H1 (cell line): ENCODE measurements at regions not wholly inside any gene's neighbourhood (a gene's known extent, or its start where the extent isn't known, plus 50 kb on each side); places are given as distances from the start of the nearest gene placed in this dataset.

ENCODE experiments used
- POLR2A ChIP-seq, 2 experiments: IDR thresholded peaks; 1 replicate in 1 of 2; 2 replicates in 1 of 2; pipeline ENCODE4 v1.6.1; 2011; ENCODE audit warnings: low read depth in 2 of 2, low read length in 2 of 2, mild to moderate bottlenecking in 2 of 2; ENCODE audit errors: control extremely low read depth in 1 of 2
- TAF7 ChIP-seq: optimal IDR thresholded peaks from 2 replicates; pipeline ENCODE3; 2011; ENCODE audit warnings: low read depth, mild to moderate bottlenecking, inconsistent platforms, low read length, moderate library complexity, borderline replicate concordance
- TF ChIP-seq, protein P1 (sequence below): IDR thresholded peaks from 2 replicates; pipeline ENCODE4 v1.6.1; 2012; ENCODE audit warnings: inconsistent platforms

DNA sequence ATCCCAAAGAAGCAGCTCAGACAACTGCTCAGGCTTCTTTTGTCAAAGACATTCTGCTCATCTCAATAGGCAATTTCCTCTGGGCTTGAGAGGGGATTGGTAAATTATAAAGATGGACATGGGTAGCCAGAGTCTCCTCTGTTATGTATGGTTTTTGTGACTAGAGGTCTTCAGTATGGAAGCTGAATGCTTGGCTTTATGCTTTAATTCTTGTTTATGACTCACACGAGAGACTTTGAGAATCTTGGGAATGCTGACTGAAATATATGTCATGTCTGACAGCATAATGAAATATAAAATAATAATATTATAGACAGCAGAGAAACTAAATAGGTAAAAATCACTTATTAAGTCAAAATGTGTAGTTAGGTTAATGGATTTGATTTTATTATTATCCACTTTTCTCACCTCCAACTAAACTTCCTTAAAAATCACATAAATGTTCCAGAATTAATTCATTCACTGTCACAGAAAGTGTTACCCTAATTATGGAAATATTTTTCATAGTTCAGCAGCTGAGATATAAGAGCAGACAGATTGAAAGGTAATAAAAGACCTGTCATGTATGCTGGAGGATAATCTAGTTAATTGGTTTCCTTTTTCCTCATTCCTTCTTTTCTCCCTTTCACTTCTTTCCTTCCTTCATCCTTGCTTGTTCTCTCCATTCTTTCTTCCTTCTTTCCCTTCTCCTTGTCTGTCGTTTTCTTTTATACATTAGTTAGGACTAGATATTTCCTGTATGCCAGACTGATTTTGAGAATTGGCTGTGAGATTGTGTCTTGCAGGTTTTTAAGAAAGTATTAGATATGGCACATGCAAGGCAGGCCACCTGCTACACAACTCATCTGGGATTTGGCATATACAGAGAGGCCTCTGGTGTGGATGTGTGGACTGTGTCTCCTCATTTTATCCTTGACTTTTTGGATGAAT lies 1866.1 kb upstream of the NUDT12 start (continued):
- TF ChIP-seq TAF7, result no peak
- TF ChIP-seq, protein P1, sequence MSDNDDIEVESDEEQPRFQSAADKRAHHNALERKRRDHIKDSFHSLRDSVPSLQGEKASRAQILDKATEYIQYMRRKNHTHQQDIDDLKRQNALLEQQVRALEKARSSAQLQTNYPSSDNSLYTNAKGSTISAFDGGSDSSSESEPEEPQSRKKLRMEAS, result no peak
- TF ChIP-seq POLR2A (IDR thresholded peaks at IDR 0.05; ENCODE audit: control extremely low read depth in 1 of 2, low read depth in 2 of 2, low read length in 2 of 2), result no peak
